Epithelial cell of prostate (primary cell): ENCODE measurements at regions not wholly inside any gene's neighbourhood (a gene's known extent, or its start where the extent isn't known, plus 50 kb on each side); places are given as distances from the start of the nearest gene placed in this dataset.

Experiments
- DNase-seq: peaks from one replicate; pipeline ENCODE4 v3.0.0-alpha.2; 2011; ENCODE audit warnings: low read depth, low spot score
- H3K27ac ChIP-seq: fragments of 450-650 bp; 2 replicates; pipeline ENCODE4 v1.5.1; 2017; ENCODE audit warnings: mild to moderate bottlenecking

GRCh38 chr12:116400636-116401372 lies 123.3 kb upstream of the MED13L start:
- no peak overlapping the region for H3K27ac ChIP-seq
- DNase-seq = no peak

GRCh38 chr12:116401565-116401964 lies 124.1 kb upstream of the MED13L start:
- H3K27ac ChIP-seq = no peak overlapping the region
- DNase-seq = no peak

GRCh38 chr12:116402163-116402939 lies 124.9 kb upstream of the MED13L start:
- DNase-seq = no peak
- no peak overlapping the region for H3K27ac ChIP-seq

- H3K27ac ChIP-seq = no peak overlapping the region
- DNase-seq = no peak
Measured at GRCh38 chr12:116403546-116403945, 126.1 kb upstream of the MED13L start.

- no peak for DNase-seq
- H3K27ac ChIP-seq = no peak overlapping the region
Measured at GRCh38 chr12:116404247-116404646, 126.8 kb upstream of the MED13L start.

- no peak overlapping the region for H3K27ac ChIP-seq
- DNase-seq = no peak
Measured at GRCh38 chr12:116404913-116405611, 127.6 kb upstream of the MED13L start.

- DNase-seq = peak; percentile 77
- no peak overlapping the region for H3K27ac ChIP-seq
Measured at GRCh38 chr12:116406529-116406928, 129.0 kb upstream of the MED13L start.

- no peak overlapping the region for H3K27ac ChIP-seq
- no peak for DNase-seq
Measured at GRCh38 chr12:116408489-116409250, 131.2 kb upstream of the MED13L start.

GRCh38 chr12:116411977-116412376 lies 134.5 kb upstream of the MED13L start:
- no peak for DNase-seq
- no peak overlapping the region for H3K27ac ChIP-seq

- H3K27ac ChIP-seq = no peak overlapping the region
- DNase-seq = no peak
Measured at GRCh38 chr12:116414891-116415290, 137.4 kb upstream of the MED13L start.

- no peak for DNase-seq
- no peak overlapping the region for H3K27ac ChIP-seq
Measured at GRCh38 chr12:116415408-116416108, 138.1 kb upstream of the MED13L start.

- no peak for DNase-seq
- no peak overlapping the region for H3K27ac ChIP-seq
Measured at GRCh38 chr12:116416166-116416565, 138.7 kb upstream of the MED13L start.

- no peak overlapping the region for H3K27ac ChIP-seq
- no peak for DNase-seq
Measured at GRCh38 chr12:116418551-116418950, 140.6 kb upstream of the MAP1LC3B2 start.

GRCh38 chr12:116420227-116420880 lies 138.8 kb upstream of the MAP1LC3B2 start:
- no peak overlapping the region for H3K27ac ChIP-seq
- DNase-seq = no peak

- DNase-seq = no peak
- H3K27ac ChIP-seq = no peak overlapping the region
Measured at GRCh38 chr12:116421785-116422538, 137.2 kb upstream of the MAP1LC3B2 start.

GRCh38 chr12:116423094-116423493 lies 136.1 kb upstream of the MAP1LC3B2 start:
- no peak for DNase-seq
- H3K27ac ChIP-seq = no peak overlapping the region

- no peak overlapping the region for H3K27ac ChIP-seq
- no peak for DNase-seq
Measured at GRCh38 chr12:116425256-116426193, 133.7 kb upstream of the MAP1LC3B2 start.
